GM12865 (cell line): ENCODE measurements at regions not wholly inside any gene's neighbourhood (a gene's known extent, or its start where the extent isn't known, plus 50 kb on each side); places are given as distances from the start of the nearest gene placed in this dataset.
A peak's percentile ranks its signal among the peaks of the same experiment; 100 is the strongest.

Source experiments
- DNase-seq: peaks from one replicate; pipeline ENCODE4 v3.0.0; 2010; ENCODE audit warnings: low read depth
- H3K4me3 ChIP-seq: 2 replicates; pipeline ENCODE4 v1.5.1; 2011; ENCODE audit warnings: mild to moderate bottlenecking, low read depth, low read length, control low read depth
- TF ChIP-seq, protein P1 (sequence below): IDR thresholded peaks from 2 replicates; pipeline ENCODE4 v1.5.1; 2011; ENCODE audit warnings: low read length, control low read depth, low read depth, inconsistent platforms; ENCODE audit not compliant: insufficient read depth; ENCODE audit errors: missing control alignments

DNA sequence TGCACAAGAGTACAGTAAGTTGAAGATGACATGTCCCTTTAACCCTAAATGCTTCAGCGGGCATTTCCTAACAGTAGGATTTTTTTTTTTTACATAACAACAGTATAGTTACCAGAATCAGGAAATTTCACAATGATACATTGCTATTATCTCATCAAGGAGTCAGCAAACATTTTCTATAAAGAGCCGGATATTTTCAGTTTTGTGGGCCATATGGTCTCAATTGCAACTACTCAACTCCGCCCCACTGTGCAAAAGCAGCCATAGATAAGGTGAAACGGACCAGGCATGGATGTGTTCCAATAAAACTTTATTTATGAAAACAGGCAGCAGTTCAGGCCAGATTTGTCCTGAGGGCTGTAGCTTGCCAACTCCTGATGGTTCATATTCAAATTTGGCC, 130.6 kb downstream of the SMAD6 start:
- TF ChIP-seq, protein P1, sequence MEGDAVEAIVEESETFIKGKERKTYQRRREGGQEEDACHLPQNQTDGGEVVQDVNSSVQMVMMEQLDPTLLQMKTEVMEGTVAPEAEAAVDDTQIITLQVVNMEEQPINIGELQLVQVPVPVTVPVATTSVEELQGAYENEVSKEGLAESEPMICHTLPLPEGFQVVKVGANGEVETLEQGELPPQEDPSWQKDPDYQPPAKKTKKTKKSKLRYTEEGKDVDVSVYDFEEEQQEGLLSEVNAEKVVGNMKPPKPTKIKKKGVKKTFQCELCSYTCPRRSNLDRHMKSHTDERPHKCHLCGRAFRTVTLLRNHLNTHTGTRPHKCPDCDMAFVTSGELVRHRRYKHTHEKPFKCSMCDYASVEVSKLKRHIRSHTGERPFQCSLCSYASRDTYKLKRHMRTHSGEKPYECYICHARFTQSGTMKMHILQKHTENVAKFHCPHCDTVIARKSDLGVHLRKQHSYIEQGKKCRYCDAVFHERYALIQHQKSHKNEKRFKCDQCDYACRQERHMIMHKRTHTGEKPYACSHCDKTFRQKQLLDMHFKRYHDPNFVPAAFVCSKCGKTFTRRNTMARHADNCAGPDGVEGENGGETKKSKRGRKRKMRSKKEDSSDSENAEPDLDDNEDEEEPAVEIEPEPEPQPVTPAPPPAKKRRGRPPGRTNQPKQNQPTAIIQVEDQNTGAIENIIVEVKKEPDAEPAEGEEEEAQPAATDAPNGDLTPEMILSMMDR, result no peak
- no peak overlapping the region for H3K4me3 ChIP-seq
- no peak for DNase-seq

DNA sequence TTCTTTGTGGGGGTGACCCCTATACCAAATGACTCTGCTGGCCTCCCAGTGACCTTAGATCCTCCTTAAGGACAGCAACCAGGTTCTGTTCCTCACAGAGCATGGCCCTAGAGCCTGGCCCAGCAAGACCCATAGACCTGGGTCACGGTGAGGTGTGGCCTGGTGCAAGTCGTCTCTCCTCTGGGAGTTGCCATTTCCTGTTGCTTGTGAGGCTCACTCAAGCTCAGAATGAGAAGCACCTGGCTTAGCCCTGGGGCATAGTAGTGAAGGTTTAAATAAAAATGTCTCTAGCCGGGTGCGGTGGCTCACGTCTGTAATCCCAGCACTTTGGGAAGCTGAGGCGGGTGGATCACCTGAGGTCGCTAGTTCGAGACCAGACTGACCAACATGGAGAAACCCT, 131.3 kb downstream of the SMAD6 start:
- DNase-seq, result peak; percentile 43
- TF ChIP-seq, protein P1, result no peak
- no peak overlapping the region for H3K4me3 ChIP-seq

DNA sequence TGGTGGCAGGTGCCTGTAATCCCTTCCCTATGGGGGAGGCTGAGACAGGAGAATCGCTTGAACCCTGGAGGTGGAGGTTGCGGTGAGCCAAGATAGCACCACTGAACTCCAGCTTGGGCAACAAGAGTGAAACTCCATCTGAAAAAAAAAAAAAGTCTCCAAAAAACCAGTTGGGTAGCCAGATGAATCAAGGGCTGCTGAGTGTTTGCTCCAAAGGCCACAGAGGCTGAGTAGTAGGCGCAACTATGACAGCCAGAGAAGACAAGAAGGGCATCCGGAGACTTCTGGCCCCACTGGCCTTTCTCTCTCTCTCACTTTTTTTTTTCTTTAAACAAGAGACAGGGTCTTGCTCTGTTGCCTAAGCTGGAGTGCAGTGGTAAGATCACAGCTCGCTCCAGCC, 131.8 kb downstream of the SMAD6 start:
- TF ChIP-seq, protein P1, result no peak
- no peak overlapping the region for H3K4me3 ChIP-seq
- DNase-seq, result no peak

DNA sequence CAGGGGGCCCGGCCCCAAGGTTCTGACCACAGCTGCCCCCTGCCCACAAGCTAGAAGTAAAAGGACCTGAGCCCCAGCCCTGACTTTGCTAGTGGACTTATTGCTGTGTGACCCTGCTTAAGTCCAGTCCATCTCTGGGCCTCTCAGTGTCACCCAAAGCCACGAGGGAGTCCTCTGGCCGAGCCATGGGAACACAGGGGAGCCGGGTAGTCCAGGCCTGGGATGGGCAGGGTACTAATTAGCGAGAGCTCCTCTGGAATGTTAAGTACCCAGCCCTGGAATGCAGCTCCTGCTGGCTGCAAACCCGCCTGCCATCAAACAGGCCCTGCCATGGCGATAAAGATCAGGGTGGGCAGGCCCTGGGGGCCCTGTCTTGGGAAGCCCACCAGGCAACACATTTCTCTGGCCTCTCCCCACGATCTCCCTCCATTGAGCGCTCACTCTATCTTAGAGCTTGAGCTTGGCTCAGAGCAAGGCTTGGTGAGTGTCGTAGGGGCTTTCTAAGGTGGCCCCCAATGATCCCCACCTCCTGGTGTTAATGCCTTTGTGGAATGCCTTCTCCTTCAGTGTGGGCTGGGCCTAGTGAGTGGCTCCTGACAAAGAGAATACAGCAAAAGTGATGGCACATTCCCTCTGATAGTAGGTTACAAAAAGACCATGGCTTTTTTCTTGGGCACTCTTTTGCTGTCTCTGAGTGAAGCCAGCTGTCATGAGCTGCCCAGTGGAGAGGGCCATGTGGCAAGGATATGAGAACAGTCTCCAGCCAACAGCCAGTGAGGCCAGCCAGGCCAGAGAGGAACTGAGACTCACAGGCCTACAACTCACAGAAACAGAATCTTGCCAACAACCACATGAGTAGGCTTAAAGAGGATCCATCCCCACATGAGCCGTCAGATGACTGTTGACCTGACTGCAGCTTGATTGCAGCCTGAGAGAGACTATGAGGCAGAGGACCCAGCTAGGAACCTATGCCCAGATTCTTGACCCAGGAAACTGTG, 133.1 kb downstream of the SMAD6 start:
- TF ChIP-seq, protein P1, result no peak
- peak; percentile 68 for DNase-seq
- H3K4me3 ChIP-seq, result no peak overlapping the region

DNA sequence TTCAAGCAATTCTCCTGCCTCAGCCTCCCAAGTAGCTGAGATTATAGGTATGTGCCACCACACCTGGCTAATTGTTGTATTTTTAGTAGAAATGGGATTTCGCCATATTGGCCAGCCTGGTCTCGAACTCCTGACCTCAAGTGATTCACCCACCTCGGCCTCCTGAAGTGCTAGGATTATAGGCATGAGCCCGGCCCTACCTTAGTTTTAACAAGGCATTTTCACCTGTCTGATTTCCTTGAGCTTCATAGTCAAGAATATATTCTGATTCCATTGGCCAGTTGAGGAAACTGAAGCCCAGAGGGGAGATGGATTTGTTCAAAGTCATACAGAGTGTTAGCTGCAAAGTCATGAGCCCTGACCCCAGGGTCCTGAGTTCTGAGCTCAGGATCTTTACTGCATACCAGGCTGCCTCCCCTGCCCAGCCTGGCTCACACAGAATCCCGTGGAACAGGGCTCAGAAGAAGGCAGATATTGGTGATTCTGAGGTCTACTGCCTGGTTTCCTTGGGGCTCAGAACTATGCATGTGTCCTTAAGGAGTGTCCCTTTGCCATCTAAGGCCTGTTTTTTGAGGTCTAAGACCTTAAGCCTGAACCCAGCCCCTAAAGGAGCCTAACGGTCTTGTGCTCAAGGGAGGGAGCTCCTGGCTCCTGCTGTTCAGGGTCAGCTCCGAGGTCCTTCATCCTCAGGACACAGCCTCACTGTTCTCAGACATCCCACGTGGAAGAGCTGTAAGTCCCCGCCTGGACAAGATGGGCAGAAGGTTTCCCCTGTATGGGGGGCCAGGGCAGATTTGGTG, 134.4 kb downstream of the SMAD6 start:
- H3K4me3 ChIP-seq, result no peak overlapping the region
- TF ChIP-seq, protein P1, result no peak
- no peak for DNase-seq

DNA sequence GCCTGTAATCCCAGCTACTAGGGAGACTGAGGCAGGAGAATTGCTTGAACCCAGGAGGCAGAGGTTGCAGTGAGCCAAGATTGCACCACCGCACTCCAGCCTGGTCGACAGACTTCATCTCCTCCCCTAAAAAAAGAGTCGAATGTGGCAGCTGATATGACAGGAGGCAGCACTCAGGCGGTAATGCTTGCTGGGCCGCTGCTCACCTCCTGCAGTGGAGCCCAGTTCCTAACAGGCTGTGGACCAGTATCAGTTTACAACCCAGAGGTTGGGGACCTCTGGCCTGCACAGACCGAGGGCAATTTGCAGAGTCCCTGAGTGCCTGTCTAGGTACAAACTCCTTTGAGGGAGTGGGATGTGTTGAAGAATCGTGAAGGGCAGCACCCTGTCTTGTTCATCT, 136.2 kb downstream of the SMAD6 start:
- TF ChIP-seq, protein P1, result no peak
- no peak overlapping the region for H3K4me3 ChIP-seq
- DNase-seq, result no peak
